ENCODE measurements at regions not wholly inside any gene's neighbourhood (a gene's known extent, or its start where the extent isn't known, plus 50 kb on each side); places are given as distances from the start of the nearest gene placed in this dataset.
"Not testable (repeated sequence)": the region's sequence is repeated elsewhere in the genome, so short reads cannot be mapped to it uniquely, and the experiment has no call there.

GRCh38 chr21:9755611-9756010, 765.8 kb upstream of the TPTE start:
- H3K4me1 ChIP-seq: no peaks in the 10 kb centered on the region
- no peak overlapping the region for H3K4me3 ChIP-seq
- WGBS, 5 donors: 59 to 67% (median 64%) methylated on average over 7 of the region's 7 CpGs
- peaks cover 0 to 88% (median 68%) of the 10 kb centered on the region in 8 donors for H3K9me3 ChIP-seq
- H3K27me3 ChIP-seq (replicated peaks in 1 of 7): no peaks in the 10 kb centered on the region
- no peaks in the 10 kb centered on the region for H3K36me3 ChIP-seq
- DNase-seq: no peak
- TF ChIP-seq POLR2A (IDR thresholded peaks at IDR 0.05) (no peak), POLR2AphosphoS5 (IDR thresholded peaks at IDR 0.05) (no peak)
- TF ChIP-seq, protein P1, sequence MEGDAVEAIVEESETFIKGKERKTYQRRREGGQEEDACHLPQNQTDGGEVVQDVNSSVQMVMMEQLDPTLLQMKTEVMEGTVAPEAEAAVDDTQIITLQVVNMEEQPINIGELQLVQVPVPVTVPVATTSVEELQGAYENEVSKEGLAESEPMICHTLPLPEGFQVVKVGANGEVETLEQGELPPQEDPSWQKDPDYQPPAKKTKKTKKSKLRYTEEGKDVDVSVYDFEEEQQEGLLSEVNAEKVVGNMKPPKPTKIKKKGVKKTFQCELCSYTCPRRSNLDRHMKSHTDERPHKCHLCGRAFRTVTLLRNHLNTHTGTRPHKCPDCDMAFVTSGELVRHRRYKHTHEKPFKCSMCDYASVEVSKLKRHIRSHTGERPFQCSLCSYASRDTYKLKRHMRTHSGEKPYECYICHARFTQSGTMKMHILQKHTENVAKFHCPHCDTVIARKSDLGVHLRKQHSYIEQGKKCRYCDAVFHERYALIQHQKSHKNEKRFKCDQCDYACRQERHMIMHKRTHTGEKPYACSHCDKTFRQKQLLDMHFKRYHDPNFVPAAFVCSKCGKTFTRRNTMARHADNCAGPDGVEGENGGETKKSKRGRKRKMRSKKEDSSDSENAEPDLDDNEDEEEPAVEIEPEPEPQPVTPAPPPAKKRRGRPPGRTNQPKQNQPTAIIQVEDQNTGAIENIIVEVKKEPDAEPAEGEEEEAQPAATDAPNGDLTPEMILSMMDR (IDR thresholded peaks at IDR 0.05 in 8 of 11, conservative IDR thresholded peaks at IDR 0.05 in 3 of 11): no peak
- intact Hi-C loops (cut with DNase I; ENCODE audit: low total_unique reads): no loop called here
- no peak overlapping the region for H3K27ac ChIP-seq

DNA sequence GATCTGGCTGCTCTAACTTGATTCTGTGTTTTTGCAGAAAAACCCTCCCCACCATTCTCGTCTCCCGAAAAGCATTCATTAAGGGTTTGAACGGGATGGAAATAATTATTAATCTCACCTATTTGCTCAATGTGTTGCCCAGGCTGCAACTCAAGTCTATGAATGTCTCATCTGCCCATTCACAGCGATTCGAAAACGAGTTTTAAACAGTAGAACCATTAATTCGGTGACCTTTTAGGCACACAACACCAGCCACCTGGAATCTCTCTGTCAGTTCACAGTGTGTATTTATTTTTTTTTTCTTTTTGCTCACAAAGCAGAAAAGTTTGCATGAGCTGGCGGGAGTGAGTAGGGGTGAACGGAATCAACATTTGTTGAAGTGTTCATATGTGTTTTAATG, 764.7 kb upstream of the TPTE start:
- no peak overlapping the region for H3K4me3 ChIP-seq
- H3K9me3 ChIP-seq: peaks cover 0 to 87% (median 69%) of the 10 kb centered on the region in 8 donors
- intact Hi-C loops (cut with DNase I; ENCODE audit: low total_unique reads): no loop called here
- DNase-seq: no peak
- WGBS, 5 donors: 71 to 78% (median 75%) methylated on average over 9 of the region's 9 CpGs
- H3K36me3 ChIP-seq: no peaks in the 10 kb centered on the region
- no peak overlapping the region for H3K27ac ChIP-seq
- no peaks in the 10 kb centered on the region for H3K27me3 ChIP-seq (replicated peaks in 1 of 7)
- TF ChIP-seq, protein P1 (IDR thresholded peaks at IDR 0.05 in 8 of 11, conservative IDR thresholded peaks at IDR 0.05 in 3 of 11): no peak
- TF ChIP-seq POLR2AphosphoS5 (IDR thresholded peaks at IDR 0.05) (no peak), POLR2A (IDR thresholded peaks at IDR 0.05) (no peak)
- H3K4me1 ChIP-seq: no peaks in the 10 kb centered on the region

GRCh38 chr21:9757118-9757517, 764.3 kb upstream of the TPTE start:
- H3K4me3 ChIP-seq; DNase-seq; H3K4me1 ChIP-seq; intact Hi-C loops (cut with DNase I; ENCODE audit: low total_unique reads); H3K36me3 ChIP-seq; H3K27me3 ChIP-seq (replicated peaks in 1 of 7); H3K27ac ChIP-seq: not testable (repeated sequence)
- H3K9me3 ChIP-seq: peaks cover 0 to 87% (median 69%) of the 10 kb centered on the region in 8 donors
- 56 to 72% (median 68%) methylated on average over 9 of the region's 9 CpGs for WGBS, 5 donors

DNA sequence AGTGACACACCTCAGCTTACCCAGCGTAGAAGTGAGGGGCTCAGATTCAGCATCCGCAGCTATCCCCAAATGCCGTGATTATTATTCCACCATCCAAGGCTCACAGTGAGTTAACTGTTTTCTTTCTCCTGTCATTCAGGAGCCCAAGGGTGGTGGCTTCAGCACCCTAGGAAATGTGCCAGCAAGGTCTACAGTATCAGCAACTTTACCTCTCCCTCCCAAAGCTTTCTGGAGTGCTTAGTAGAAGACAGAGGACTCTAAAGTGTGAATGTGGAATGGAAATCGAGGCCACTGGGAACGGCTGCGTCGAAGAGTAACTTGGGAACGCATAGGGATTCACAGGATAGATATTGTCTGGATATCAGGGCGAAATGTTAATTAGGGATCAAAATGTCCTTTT, 763.8 kb upstream of the TPTE start:
- H3K9me3 ChIP-seq: peaks cover 0 to 89% (median 66%) of the 10 kb centered on the region in 8 donors
- H3K27me3 ChIP-seq (replicated peaks in 1 of 7); intact Hi-C loops (cut with DNase I; ENCODE audit: low total_unique reads); DNase-seq; H3K4me1 ChIP-seq; H3K4me3 ChIP-seq; H3K36me3 ChIP-seq; H3K27ac ChIP-seq: not testable (repeated sequence)
- WGBS, 5 donors: 74 to 85% (median 76%) methylated on average over 9 of the region's 9 CpGs

GRCh38 chr21:9758141-9758540, 763.2 kb upstream of the TPTE start:
- H3K9me3 ChIP-seq: peaks cover 0 to 89% (median 64%) of the 10 kb centered on the region in 8 donors
- WGBS, 5 donors: 59 to 74% (median 64%) methylated on average over 6 of the region's 6 CpGs
- no peaks in the 10 kb centered on the region for H3K27me3 ChIP-seq (replicated peaks in 1 of 7)
- H3K4me3 ChIP-seq: no peak overlapping the region
- no peak for DNase-seq
- intact Hi-C loops (cut with DNase I; ENCODE audit: low total_unique reads): no loop called here
- no peaks in the 10 kb centered on the region for H3K36me3 ChIP-seq
- no peaks in the 10 kb centered on the region for H3K4me1 ChIP-seq
- TF ChIP-seq POLR2AphosphoS5 (IDR thresholded peaks at IDR 0.05): no peak
- TF ChIP-seq, protein P1 (IDR thresholded peaks at IDR 0.05 in 8 of 11, conservative IDR thresholded peaks at IDR 0.05 in 3 of 11): no peak
- TF ChIP-seq POLR2A (IDR thresholded peaks at IDR 0.05): no peak
- no peak overlapping the region for H3K27ac ChIP-seq
